ENCODE measurements at regions not wholly inside any gene's neighbourhood (a gene's known extent, or its start where the extent isn't known, plus 50 kb on each side); places are given as distances from the start of the nearest gene placed in this dataset.

DNA sequence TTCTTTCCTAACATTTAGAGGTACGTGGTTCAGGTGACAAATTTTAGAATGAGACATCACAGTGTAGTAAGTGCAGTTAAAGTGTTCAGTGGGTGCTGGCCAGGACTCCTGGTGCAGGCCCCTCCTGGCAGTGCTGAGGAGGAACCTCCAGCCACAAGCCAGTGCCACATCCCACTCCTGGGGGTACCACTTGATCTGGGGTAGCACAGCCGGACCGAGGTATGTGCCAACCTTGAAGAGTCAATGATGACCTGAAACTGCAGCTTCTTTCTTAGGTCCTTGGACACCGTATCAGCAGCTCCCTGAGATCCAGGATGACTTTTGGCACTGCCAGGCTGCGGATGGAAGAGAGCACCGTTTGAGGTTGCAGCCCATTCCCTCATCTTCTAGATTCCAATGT, 310.4 kb upstream of the IRX4 start:
- TF ChIP-seq, protein P1, sequence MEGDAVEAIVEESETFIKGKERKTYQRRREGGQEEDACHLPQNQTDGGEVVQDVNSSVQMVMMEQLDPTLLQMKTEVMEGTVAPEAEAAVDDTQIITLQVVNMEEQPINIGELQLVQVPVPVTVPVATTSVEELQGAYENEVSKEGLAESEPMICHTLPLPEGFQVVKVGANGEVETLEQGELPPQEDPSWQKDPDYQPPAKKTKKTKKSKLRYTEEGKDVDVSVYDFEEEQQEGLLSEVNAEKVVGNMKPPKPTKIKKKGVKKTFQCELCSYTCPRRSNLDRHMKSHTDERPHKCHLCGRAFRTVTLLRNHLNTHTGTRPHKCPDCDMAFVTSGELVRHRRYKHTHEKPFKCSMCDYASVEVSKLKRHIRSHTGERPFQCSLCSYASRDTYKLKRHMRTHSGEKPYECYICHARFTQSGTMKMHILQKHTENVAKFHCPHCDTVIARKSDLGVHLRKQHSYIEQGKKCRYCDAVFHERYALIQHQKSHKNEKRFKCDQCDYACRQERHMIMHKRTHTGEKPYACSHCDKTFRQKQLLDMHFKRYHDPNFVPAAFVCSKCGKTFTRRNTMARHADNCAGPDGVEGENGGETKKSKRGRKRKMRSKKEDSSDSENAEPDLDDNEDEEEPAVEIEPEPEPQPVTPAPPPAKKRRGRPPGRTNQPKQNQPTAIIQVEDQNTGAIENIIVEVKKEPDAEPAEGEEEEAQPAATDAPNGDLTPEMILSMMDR (IDR thresholded peaks at IDR 0.05; ENCODE audit: insufficient read depth, low read length, poor library complexity, severe bottlenecking), result no peak
- TF ChIP-seq EZH2phosphoT487 (conservative IDR thresholded peaks at IDR 0.05; ENCODE audit: low read length), result no peak
